Fibroblast of the aortic adventitia (primary cell): ENCODE measurements at regions not wholly inside any gene's neighbourhood (a gene's known extent, or its start where the extent isn't known, plus 50 kb on each side); places are given as distances from the start of the nearest gene placed in this dataset.

ENCODE experiments used
- DNase-seq: peaks from one replicate; pipeline ENCODE4 v3.0.0-alpha.2; 2010; ENCODE audit warnings: low read depth
- H3K4me3 ChIP-seq: 2 replicates; pipeline ENCODE4 v1.5.1; 2011; ENCODE audit warnings: low read depth, mild to moderate bottlenecking, control low read depth, low read length, moderate library complexity
- CTCF ChIP-seq: IDR thresholded peaks from 2 replicates; pipeline ENCODE4 v1.5.1; 2011; ENCODE audit warnings: mild to moderate bottlenecking, low read length, control low read depth, inconsistent platforms; ENCODE audit not compliant: insufficient read depth

GRCh38 chr10:78931321-78932053 is 137.3 kb upstream of the ZMIZ1 start:
- no peak for TF ChIP-seq CTCF
- peak; percentile 93 for DNase-seq

DNA sequence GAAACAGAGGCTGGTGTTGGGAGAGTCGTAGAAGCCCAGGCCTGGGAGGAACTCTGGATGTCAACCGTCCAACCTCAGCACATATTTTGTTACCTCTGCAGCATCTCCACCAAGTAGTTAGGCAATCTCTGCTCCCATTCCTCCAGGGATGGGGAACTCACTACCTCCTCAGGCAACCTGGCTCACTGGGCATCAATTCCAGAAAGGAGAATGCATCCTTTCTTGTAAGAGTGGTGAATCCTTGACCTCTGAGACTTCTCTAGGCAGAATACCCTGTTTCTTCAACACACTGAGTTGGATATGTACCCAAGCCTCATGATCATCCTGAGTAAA is 136.7 kb upstream of the ZMIZ1 start:
- H3K4me3 ChIP-seq = no peak overlapping the region
- DNase-seq = no peak
- TF ChIP-seq CTCF = no peak

More at GRCh38 chr10:78931321-78932053, 137.3 kb upstream of the ZMIZ1 start:
- no peak overlapping the region for H3K4me3 ChIP-seq

DNA sequence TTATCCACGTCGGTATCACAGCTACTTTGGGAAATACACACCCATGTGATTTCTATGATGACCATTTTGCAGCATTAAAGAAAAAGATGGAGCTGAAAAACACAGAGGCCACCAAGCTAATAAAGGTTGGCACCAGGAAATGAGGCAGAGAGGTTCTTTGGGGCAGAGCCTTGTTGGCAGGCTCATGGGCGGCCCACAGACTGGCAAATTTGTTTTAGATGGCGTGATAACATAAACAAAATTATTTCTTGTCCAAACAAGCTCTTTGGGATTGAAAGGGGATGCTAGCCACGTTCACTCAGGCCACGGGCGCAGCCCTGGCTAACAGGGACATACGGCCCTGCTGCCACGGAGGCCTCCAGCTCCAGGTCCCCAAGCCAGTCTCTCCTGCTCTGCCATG is 135.9 kb upstream of the ZMIZ1 start:
- no peak for TF ChIP-seq CTCF
- H3K4me3 ChIP-seq = no peak overlapping the region
- no peak for DNase-seq

DNA sequence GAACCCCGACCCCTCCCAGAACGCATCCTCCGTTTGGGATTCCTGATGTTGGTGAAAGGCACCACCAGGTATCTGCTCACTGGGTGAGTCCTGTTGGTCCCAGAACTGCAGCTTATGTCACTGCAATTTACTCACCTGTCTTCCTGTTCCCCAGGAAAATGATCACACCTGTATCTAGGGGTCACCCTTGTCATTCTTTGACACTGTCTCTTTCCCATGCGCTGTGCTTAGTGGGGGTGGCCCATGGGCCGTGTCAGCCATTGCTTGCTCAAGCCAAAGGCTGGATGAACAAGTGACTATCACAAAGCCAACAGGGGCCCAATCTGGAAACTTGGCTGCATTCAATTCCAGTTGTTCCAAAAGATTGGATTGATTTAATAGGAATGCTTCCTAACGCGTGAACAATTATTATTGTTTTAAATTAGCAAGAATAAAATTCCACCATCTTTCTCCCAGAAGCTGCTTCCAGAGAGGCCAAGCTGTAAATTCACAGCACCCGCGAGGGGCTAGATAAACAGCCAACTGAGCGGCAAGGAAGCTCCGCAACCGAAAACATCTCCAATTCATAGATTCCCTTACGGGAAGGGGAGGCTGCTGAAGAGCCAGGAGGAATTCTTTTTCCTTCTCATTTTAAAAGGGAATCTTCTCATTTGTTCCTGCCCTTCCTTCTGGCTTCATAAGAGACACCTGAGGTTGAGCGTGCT is 134.8 kb upstream of the ZMIZ1 start:
- H3K4me3 ChIP-seq = no peak overlapping the region
- DNase-seq = no peak
- no peak for TF ChIP-seq CTCF

DNA sequence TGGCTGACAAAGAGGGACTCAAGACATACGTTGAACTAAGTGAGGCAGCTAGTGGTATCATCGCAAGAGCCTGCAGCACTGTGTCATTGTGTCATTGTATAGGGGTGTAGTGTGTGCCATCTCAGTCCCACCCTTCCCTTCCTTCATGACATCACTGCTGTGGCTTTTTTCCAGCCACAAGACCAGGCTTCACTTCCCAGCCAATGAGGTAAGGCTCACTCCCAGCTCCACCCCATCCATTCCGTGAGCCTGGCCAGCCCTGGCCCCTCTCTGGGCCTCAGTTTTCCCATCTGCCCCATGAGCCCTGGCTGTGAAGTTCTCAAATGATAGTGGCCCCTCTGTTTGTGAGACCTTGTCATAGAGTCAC is 134.3 kb upstream of the ZMIZ1 start:
- no peak overlapping the region for H3K4me3 ChIP-seq
- no peak for TF ChIP-seq CTCF
- peak; percentile 20 for DNase-seq

DNA sequence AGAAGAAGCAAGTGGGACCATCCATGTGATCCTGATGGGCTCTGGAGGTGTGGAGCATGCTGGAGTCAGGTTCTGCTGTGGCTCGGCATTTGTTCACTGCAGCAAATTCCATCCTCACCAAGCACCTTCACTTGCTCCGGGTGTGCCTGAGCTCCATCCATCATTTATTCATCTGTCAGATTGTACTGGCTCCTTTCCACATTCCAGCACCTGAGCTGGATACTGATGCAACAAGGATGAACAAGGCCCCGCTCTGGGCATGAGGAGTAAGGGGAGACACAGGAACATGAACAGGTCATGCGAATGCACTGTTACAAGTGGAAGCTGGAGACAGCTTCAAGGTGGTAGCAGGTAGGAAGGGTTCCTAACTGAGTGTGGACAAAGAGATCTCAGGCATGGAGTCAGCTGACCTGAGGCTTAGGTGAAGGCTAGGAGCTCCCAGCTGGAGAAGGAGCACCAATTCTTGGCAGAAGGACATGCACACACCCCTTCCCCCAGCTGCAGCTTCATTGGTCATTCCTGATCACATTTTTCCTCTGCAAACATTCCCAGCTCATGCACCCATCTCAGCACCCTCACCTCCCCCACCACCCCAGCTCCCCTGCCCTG is 133.7 kb upstream of the ZMIZ1 start:
- TF ChIP-seq CTCF = no peak
- peak; percentile 22 for DNase-seq
- H3K4me3 ChIP-seq = no peak overlapping the region
